CD4-positive, alpha-beta T cell treated with Interleukin-17A for 4 hours (primary cell): ENCODE measurements at regions not wholly inside any gene's neighbourhood (a gene's known extent, or its start where the extent isn't known, plus 50 kb on each side); places are given as distances from the start of the nearest gene placed in this dataset.
A peak's percentile ranks its signal among the peaks of the same experiment; 100 is the strongest.
"Not testable (repeated sequence)": the region's sequence is repeated elsewhere in the genome, so short reads cannot be mapped to it uniquely, and the experiment has no call there.

Experiments used
- DNase-seq: peaks from one replicate; pipeline ENCODE4 v3.0.0-alpha.2; 2020; ENCODE audit warnings: mixed read lengths

- DNase-seq, result no peak
Measured at GRCh38 chr10:32217216-32217615, 129.7 kb downstream of the EPC1 start.

GRCh38 chr10:32213838-32214237, 133.1 kb downstream of the EPC1 start:
- not testable (repeated sequence) for DNase-seq

DNA sequence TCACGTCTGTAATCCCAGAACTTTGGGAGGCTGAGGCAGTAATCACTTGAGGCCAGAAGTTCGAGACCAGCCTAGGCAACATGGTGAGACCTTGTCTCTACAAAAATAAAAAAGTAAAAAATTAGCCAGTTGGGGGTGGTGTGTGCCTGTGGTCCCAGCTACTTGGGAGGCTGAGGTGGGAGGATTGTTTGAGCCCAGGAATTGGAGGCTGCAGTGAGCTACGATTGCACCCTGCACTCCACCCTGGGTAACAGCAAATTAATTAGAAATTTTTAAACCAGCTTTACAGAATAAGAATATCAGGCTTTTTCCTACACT, 136.0 kb downstream of the EPC1 start:
- no peak for DNase-seq

DNA sequence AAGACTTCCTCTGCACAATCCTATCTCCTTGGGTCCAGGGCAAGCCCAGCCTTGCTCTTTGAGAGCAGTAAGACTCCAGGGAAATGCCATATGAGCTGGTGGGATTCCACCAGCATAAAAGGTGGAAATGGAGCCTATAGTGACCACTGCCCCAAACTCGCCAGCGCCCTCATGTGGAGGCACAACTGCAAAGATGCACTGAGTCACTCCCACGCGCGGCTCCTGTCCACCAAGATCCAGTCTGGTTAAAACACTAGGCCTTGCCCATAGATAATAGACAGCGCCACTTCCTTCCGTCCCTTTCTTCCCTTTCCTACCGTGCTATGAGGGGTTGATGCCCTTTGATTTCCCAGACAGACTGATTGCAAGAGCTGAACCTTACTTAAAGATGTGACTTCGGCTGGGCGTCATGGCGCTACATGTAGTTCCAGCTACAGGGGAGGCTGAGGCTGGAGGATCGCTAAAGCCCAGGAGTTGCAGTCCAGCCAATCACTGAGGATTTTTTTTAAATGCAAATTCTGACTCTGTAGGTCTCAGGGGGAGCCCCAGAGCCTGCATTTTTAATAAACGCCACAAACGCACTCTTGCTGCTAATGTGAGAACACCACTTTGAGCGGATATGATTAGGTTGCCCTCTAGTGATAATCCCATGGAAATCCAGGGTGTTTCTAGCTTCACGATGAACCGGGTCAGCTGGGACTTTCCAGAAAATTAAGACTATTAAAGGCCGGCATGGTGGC, 136.5 kb downstream of the EPC1 start:
- DNase-seq, result peak; percentile 5

GRCh38 chr10:32208005-32208404, 139.0 kb downstream of the EPC1 start:
- DNase-seq, result not testable (repeated sequence)

- peak; percentile 63 for DNase-seq
Measured at GRCh38 chr10:32207544-32207943, 139.4 kb downstream of the EPC1 start.

GRCh38 chr10:32205670-32206069, 141.3 kb downstream of the EPC1 start:
- no peak for DNase-seq

GRCh38 chr10:32204606-32205005, 142.4 kb downstream of the EPC1 start:
- no peak for DNase-seq

DNA sequence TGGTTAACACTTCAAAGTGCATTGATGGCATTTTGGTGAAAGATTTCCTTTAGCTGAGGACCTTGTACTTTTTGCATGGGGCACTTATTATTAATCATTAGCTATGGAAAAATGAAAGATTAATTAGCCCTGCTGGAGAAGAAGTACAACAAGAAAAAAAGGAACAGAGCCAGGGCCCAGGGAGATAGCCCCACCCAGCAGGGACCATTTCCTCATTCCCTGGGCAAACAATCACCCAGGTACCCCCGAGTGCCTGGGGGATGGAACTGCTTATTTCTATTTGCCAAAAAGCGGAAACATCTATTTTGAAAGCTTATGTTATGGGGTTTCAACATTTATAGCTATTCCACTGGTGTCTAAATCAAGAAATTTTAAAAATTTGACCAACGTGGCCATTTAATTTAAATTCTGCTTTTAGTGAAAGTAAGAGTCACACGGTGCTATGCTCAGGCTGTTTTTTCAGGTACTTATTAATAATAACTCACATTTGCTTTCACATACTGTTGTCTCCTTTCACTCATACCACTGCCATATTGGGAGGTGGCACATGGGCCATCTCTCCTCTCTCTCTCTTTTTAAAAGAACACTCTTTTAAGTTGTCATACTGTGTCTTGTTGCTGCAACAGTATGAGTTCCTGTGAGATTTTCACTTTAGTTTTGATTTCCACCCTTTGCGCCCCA, 143.6 kb upstream of the KIF5B start:
- no peak for DNase-seq

- DNase-seq, result no peak
Measured at GRCh38 chr10:32197423-32197822, 141.2 kb upstream of the KIF5B start.

DNA sequence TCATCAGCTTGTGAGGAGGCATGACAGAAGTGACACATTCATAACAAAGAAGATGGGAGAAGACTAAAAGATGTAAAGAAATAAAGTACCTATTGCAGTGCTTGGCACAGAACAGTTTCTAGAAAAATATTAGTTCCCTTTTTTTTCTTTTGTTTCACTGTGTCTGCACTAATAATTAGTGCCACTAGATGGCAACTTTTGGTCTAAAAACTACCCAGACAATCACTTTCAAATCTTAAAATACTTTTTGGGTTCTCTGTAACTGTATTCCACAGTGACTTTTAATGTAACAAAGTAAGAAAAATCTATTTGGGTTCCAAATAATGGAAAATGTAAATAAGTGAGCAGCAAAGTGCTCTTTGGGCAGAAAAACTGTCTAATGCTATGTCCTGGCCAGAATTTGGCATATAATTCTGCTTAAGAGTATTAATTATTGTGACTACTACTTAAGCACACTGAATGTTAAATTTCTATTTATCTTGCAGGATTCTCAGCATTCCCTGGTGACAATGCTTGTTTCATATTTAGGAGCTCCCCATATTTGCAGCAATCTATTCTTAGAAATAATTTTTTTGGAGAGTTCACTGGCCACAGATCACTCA, 134.8 kb upstream of the KIF5B start:
- DNase-seq, result no peak

DNA sequence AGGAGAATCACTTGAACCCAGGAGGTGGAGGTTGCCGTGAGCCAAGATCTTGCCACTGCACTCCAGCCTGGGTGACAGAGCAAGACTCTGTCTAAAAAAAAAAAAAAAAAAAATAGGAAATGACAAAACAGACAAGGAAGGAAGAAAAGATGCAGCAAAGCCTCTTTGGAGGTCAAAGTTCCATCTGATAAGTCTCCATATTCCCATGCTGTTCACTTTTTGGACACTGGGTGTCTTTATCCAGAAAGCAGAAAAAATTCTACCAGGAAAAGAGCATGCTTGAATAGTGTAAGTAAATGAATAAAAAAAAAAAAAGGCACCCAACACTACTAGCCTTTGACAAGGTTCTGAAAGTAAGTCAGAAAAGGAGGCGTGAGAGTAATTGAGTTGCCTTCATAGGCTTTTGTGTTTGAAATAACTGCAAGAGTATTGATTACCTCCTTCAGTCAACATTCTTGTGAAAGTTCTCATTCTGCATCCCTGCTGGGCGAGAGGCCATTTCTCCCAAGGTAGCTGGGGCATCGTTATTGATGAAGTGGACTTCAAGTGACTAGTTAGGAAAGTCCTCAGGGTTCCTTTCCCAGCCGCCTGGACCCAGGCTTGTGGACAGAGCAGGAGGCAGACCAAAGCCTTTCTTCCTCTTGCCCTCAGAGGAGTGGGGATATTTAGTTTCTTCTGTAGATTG, 133.3 kb upstream of the KIF5B start:
- DNase-seq, result no peak

GRCh38 chr10:32188601-32189000, 132.4 kb upstream of the KIF5B start:
- not testable (repeated sequence) for DNase-seq

- DNase-seq, result no peak
Measured at GRCh38 chr10:32187686-32188085, 131.5 kb upstream of the KIF5B start.

DNA sequence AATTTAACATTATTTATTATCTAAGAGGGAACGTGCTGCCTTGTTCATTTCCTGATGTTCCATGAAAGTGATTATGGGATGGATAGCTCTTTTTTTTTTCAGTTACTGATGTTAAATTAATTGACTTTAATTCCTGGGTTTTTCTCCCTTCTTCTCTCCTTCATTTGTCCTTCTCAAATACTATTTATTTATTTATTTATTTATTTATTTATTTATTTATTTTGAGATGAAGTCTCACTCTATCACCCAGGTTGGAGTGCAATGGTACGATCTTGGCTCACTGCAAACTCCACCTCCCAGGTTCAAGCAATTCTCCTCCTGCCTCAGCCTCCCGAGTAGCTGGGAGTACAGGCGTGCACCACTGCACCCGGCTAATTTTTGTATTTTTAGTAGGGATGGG, 127.4 kb upstream of the KIF5B start:
- DNase-seq, result not testable (repeated sequence)

DNA sequence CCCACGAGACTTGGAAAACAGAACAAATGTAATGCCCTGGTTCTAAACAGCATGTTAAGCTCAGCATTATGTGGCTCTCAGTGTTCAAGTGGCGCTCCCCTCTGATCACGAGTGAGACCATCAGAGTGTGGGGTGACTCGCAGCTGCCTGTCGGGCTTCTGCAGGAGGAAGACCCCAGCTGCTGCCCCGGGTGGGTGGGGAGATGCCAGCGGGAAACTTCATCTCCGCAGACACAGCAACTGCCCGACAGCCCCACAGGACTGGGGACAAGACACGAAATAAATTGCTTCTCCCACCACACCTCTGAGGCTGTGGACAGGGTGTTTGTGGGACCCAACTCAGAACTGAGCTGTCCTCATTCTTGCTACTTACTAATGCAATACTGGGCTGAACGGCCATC, 126.3 kb upstream of the KIF5B start:
- no peak for DNase-seq

- DNase-seq, result no peak
Measured at GRCh38 chr10:32180390-32181280, 124.4 kb upstream of the KIF5B start.

DNA sequence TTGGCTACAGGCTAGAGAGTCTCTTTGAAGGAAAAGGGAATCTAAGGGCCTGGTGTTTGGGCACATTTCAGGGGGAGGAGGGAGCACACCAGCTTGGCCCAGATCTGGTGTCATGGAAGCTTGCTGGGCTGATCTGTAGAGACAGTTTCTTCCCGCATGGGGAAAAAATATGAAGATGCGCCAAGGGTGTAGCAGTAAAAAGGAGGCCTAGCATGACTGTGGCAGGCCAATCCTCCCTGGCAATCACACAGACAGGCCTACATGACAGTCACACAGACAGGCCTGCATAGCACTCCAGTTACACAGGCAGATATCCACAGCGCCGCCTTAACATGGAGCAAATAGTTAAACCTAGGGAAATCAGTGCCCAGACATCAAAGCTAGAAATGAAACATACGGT, 123.6 kb upstream of the KIF5B start:
- no peak for DNase-seq

- DNase-seq, result not testable (repeated sequence)
Measured at GRCh38 chr10:32177594-32177993, 121.4 kb upstream of the KIF5B start.

GRCh38 chr10:32175629-32176028, 119.4 kb upstream of the KIF5B start:
- DNase-seq, result no peak

GRCh38 chr10:32174349-32174893, 118.2 kb upstream of the KIF5B start:
- DNase-seq, result no peak

DNA sequence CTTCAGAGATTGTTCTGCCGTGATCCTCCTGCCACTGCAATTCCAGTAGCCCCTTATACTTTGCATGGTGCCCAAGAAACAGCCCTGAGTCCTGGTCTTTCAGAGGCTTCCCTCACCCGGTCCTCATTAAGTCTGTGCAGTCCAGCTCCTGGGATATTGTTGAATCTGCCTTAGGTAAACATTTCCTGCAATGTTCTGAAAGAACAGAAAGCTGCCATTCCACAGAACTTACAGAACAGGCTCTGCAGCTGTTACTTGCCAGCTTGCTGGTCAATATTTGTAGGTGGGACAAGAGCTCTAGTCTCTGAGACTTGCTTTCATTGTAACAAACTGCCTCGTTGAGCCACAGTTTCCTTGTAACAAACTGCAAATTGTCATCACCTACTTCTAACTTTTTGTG, 115.0 kb upstream of the KIF5B start:
- no peak for DNase-seq
